ENCODE measurements at regions not wholly inside any gene's neighbourhood (a gene's known extent, or its start where the extent isn't known, plus 50 kb on each side); places are given as distances from the start of the nearest gene placed in this dataset.
A peak's percentile ranks its signal among the peaks of the same experiment; 100 is the strongest.
"Not testable (repeated sequence)": the region's sequence is repeated elsewhere in the genome, so short reads cannot be mapped to it uniquely, and the experiment has no call there.

DNA sequence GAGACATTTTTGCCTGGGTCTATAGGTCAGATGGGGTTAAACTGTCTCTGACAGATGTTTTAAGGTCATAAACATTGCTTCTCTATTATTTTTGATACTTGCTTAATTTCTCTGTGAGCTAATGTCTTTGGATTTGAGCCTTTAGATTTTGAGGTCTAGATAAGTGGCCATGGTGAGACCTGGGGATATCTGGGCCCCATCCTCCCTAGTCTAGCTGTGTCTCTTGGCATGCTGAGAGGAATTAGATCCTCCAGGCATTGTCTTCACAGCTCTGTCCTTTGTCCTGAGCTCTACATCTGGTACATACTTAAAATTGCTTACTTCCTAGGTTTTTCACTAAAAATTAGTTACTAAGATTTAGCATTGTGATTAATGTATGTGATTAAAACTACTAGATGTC, 265.0 kb upstream of the NPSR1 start:
- DNase-seq (ENCODE audit: low spot score), result no peak

DNA sequence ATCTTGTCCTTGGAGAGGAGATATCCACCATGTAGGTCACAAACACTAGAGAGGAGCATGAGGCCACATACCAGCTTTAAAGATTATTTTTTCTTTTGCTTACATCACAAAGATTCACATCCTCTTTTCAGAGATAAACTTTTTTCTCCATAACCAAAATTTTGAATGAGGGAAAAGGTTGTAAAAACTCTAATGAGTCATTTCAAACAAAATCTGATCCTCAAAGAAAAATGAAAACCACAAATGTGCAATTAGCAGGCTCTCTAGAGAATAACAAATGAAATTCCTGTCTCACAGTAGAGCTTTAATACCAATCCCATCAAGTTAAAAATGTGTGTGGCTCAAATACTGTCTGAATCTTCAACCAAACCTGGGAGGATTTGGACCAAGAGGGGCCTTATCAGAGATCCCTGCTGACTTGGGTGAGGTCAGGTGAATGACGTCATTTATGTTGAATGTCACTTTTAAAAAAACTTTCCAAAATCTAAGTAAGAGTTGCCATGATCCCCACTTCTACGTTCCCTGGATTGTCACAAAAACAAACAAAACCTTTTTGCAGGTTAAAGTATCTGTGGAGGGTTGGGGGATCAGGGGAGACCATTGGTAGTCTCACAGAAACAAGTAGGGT, 261.5 kb upstream of the NPSR1 start:
- no peak for DNase-seq (ENCODE audit: low spot score)

DNA sequence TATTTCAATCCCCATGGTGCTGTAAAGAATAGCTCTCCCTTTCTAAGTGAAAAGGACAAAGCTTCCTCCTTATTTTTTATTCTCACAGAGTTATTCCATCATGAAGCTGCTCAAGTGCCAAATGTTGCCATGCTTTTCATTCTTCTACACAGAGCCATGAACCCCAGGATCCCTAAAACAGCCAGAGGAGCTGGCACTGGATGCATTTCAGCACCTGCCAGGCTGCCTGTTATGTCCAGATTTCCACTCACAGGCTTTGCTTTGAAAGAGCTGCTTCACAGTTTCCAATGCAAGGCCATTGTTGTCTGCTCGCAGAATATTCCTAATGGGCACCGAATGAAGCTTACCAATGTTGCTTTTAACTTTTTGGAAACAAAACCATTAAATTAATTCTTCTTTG, 256.2 kb upstream of the NPSR1 start:
- DNase-seq (ENCODE audit: low spot score), result no peak

DNA sequence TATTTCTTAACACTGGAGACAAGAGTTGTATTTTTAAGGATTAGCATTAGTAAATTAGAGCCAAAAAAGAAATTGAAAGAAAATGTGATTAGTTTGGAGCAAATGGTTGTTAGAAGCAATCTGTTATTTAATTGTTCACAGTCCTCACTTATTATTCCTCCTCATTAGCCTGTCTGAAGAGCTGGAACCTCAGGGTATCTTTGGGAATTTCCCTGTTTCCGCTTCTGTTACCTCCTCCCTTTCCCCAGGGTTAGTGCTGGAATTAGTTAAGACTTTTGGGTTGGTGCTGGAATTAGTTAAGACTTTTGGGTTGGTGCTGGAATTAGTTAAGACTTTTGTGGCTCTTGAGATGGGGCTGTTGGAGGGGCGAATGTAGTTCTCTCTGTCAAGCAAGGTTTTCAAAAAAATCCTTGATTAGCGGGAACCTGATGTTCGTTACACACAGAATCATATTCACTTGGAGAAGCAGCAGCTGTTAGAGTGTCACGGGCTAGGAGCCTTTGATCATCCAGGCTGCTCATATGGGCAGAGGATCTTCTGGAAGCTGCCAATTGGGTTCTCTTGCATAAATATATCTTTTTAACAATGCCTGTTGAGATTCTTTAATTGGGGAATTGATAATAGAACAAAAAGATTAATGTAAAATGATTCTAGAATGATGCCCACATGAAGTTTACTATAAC, 251.0 kb upstream of the NPSR1 start:
- DNase-seq (ENCODE audit: low spot score), result no peak

DNA sequence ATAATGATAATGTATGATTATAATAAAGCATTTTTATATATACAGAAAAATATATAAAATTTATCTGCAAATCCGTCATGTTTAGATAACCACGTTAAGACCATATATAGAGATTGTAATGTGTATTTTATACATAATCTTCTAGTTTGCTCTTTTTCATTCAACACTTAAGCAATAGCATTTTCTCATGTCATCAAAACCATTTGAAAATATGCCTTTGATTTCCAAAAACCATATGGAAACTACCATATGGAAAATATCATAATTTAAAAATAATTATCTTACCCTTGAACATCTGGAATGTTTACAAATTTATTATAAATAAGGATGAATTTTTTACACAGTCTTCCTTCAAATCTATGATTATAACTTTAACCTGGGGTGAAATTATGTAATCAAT, 250.4 kb upstream of the NPSR1 start:
- DNase-seq (ENCODE audit: low spot score), result no peak

DNA sequence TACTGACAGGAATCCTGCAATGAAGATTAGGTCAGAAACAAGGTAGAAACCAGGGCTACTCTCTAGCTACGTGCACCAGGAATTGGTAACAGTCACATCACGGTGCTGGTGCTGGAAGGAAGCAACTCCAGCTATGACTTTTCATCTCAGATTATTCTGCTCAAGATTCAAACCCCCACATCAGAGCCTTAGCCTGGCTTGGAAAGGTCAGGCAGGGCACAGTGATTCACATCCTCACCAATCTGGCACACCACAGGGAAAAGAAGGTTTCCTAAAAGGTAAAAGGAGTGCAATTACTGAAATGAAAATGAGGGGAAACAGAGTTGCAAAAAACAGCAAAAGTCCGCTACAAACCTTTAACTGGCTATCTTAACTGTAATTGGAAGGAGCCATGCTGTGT, 240.2 kb upstream of the NPSR1 start:
- no peak for DNase-seq (ENCODE audit: low spot score)

DNA sequence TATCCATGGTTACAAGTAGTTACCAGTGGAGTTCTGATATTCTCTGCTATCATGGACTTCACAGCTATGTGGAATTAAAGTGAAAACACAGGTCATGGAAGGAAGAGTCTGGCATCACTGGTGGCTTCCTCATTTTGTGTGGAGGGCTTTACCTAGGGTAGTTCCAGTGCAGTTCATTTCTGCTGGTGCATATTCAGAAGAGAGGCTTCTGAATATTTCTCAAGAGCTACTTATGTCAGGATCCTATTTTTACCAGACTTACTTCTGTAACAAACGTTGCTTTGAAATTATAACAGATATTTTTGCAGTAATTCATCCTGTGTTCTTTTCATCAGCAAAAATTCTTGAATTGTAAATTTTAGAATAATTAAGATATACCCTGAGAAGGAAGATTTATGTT, 236.5 kb upstream of the NPSR1 start:
- DNase-seq (ENCODE audit: low spot score), result no peak

DNA sequence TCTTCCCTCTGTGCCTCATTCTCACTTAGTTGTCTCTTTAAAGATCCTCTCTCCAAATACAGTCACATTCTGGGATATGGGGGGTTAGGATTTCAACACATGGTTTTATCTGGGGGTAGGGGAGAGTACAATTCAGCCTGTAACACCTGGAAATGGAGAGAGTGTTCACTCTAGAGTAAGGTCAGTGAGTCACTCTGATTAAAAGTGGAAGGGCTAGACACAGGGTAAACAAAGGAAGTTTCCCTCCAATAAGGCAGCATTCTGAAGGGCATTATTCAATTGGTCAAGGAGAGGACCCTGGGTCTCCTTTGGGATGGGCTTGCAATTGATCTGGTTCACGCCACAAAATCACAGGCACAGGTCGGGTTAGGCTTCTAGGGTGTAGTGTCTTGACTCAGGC, 232.8 kb upstream of the NPSR1 start:
- no peak for DNase-seq (ENCODE audit: low spot score)

DNA sequence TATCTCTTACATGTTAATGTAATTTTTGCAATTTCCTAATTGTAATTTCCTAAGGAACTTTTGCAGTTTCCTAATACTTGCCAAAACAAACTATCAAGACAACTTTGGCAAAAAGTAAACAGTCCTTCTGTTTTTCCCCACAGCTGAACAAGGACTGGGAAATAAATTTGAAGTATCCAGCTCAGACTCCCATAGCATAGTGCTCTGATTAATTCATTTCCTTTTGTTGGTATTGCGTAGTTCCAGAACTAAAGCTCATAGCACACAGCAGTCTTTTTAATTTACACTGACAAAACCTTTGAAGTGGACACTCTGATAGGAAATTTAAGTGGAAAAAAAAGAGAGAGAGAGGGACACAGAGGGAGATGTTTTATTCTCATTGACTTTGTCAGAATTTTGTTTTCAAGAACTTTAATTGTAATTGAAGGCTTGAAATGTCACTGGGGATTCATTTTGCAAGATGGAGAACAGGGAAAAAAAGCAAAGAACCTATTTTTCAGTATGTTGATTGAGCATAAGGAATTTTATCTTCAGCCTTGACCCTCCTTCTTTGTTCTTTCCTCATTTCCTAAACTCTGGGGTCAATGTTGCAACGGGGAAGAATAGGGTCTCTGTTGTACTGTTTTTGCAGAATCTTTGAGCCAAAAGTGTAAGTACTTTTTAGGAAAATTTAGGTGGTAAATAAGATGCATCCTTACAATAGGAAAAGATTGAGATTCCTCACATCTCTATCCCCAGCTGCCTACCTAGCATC, 232.2 kb upstream of the NPSR1 start:
- no peak for DNase-seq (ENCODE audit: low spot score)

DNA sequence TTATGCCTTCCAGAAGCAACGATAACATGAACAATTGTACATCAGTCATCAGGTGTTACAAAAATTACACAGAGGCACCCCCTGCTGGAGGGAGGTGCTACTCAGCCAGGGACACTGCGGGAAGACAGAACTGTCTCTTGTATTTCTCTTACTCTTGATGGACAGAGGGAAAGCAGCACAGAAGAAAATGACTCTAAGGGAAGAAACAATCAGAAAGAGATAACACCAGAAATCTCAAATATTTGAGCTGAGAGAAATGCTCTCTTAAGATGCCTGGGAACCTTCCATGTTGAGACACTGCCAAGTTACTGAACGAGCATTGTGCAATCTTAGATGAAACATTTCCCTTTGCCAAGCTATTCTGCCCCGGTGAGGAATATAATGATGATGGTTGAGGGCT, 227.6 kb upstream of the NPSR1 start:
- peak; percentile 65 for DNase-seq (ENCODE audit: low spot score)

DNA sequence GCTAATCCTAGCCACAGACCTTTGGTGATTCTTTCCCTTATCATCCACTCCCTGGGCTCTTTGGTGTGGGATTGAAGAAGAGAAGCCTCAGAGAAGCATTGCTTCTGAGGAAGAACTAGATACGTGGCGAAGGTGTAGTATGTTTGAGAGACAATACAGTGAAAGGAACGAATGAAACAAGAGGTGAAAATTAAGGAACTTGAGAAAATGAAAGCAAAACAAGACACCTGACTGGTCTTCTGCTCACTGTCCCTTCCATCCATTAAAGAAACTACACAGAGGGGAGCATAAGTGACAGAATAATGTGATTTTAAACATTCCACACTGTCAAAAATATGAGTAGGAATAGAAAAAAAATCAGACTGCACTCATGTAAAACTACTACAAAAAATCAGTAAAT, 219.6 kb upstream of the NPSR1 start:
- DNase-seq (ENCODE audit: low spot score), result no peak

DNA sequence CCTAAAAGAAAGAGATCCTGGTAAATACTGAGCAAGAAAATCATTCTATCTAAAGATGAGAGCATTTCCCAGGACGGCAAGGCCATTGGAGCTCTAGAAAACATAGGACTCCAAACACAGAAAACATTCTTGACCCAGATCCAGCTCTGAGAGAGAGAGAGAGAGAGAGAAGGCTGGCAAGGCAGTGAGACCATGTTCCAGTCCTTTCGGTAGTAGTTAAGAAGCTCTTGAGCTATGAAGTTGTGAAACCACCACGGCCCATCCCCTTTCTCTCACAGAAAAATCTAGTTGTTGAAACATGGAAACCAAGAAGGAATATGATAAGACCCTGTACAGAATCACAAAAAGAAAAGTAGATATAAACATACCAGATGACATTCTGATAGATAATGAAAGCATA, 212.4 kb upstream of the NPSR1 start:
- peak; percentile 9 for DNase-seq (ENCODE audit: low spot score)

DNA sequence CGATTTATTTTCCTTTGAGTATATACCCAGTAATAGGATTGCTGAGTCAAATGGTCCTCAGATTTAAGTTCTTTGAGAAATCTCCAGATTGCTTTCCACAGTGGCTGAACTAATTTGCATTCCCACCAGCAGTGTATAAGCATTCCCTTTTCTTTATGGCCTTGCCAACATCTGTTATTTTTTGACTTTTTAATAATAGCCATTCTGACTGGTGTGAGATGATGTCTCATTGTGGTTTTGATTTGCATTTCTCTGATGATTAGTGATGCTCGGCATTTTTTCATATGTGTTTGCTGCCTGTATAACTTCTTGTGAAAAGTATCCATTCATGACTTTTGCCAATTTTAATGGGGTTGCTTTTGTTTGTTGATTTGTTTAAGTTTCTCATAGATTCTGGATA, 209.5 kb upstream of the NPSR1 start:
- DNase-seq (ENCODE audit: low spot score), result not testable (repeated sequence)

DNA sequence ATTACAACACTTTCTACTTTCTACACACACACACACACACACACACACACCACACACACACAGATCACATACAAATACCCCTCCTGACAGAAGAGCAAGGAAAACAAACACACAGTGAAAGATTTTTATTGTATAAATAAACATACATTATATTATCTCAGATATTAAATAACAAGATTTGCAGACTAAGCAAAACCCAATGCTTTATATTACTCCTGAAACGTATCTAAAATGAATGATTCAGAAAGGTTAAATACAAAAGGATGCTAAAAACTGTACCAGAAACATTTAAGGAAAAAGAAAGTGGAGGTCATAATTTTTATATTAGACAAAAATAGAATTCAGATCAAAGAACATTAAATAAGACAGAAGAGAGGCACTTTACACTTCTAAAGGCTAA, 208.3 kb upstream of the NPSR1 start:
- DNase-seq (ENCODE audit: low spot score), result no peak

DNA sequence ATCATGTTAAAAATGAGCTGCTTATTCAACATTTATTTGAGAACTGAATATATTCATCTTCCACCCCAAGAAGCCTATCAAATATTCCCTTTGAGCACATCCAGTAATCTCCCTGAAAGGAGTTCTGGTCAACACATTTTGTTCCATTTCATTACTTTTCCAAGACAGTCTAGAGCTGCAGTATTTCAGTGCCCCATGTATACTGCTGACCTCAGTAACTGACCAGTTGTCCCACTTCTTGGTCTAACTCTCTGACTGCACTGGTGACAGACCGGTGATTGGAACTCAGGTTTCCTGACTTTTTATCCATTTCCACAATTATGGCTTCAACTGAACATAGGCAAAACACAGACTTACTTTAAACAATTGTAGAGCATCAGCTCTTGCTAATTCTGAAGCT, 206.8 kb upstream of the NPSR1 start:
- DNase-seq (ENCODE audit: low spot score), result no peak

DNA sequence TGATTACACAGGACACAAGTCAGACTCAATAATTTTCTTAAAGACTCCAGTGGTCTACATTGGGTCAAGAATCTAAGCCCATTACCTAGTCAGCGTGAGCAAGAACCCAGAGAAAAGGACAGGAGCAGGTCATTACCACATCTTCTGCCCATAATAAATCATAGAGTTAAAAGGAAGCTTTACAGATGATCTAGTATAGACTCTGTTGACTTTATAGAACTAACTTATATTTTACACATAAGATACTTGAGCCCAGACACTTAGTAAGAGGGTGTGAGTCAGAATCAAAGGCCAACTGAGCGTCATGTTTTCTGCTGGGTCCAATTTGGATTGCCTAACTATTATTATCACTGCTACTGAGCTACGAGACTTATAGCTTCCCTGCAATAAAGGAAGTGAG, 206.1 kb upstream of the NPSR1 start:
- DNase-seq (ENCODE audit: low spot score), result peak; percentile 13

DNA sequence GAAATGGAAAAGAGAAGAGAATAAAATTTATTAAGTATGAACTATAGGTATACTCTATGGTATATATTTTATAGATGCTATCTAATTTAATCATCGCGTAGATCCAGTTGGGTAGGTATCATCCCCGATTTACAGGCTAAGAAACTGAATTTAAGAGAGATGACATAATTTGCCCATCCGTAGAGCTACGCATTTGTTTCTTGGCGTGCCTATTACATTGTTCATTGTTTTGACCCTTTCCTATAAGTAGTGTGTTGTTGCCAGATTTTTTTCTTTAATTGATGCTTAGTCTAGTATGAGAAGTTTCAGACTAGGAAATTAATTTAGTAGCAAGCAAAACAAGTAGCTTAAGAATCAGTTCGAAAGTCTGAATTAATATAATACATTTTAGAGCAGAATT, 205.7 kb upstream of the NPSR1 start:
- DNase-seq (ENCODE audit: low spot score), result no peak

DNA sequence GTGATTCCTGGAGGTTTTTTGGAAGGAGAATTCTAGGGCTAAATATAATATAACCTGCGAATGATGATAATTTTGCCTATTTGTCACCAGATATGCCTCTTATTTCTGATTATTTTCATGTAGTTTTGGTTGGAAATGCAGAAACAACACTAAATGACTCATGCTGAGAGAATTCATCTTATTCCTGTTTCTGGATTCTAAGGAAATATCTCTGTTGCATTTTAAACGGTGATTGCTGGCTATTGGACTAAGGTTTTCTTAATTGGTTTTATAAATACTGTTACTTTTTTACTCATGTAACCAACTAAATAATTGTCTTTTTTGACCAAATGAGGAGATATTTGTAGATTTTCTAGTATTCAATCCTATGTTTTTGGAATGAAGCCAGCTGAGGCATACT, 204.9 kb upstream of the NPSR1 start:
- peak; percentile 55 for DNase-seq (ENCODE audit: low spot score)

DNA sequence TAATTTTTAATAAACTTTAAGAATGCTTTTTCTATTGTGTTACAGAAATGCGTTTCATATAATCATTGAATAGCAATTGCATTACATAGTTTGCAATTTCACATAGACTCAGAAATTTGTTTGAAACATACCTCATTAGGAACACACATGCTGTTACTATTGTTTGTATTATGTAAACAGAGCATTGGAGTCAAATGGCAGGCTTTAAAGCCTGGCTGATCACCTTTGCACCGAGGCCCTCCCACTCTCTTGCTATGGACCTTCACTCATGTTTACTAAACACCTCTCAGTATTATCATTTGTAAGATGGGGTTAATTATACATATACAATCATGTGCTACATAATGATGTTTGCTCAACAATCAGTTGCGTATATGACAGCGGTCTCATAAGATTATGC, 203.6 kb upstream of the NPSR1 start:
- DNase-seq (ENCODE audit: low spot score), result no peak

DNA sequence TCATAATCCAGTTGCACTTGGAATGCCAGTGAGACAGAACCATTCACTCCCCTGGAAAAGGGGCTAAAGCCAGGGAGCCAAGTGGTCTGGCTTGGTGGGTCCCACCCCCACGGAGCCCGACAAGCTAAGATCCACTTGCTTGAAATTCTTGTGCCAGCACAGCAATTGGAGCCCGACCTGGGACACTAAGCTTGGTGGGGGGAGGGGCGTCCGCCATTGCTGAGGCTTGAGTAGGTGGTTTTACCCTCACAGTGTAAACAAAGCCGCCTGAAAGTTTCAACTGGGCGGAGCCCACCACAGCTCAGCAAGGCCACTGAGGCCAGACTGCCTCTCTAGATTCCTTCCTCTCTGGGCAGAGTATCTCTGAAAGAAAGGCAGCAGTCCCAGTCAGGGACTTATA, 200.7 kb upstream of the NPSR1 start:
- no peak for DNase-seq (ENCODE audit: low spot score)

DNA sequence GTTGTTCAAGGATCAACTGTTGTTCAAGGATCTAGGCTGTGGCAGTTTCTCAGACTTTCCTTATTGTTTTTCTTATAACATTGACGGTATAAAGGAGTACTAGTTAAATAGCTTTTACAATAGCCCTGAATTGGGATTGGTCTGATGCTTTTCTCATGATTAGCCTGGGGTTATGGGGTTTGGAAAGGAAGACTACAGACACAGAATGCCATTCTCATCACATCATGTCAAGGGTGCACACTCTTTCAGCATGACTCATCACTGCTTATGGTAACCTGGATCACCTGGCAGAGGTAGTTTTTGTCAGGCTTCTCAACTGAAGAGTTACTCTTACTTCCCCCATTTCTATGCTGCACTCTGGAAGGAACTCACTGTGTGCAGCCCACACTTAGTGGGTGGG, 194.2 kb upstream of the NPSR1 start:
- DNase-seq (ENCODE audit: low spot score), result no peak

DNA sequence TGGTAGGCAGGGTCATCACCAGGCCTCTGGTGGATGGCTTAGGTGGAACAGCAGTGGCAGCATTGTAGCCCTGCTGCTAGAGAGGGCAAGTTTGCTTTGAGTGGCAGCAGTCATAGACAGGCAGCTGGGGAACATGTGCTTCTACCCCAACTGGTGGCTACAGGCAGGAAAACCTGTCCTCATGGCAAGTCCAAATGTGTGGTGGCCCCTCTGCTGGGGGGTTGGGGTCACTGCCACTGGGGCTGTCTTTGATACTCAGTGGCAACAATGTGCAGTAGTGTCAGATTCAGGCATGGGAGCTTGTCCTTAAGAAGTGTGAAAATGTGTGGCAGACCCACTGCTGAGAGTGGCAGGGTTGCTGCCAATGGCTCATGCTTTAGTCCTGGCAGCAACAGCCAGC, 186.2 kb upstream of the NPSR1 start:
- no peak for DNase-seq (ENCODE audit: low spot score)

DNA sequence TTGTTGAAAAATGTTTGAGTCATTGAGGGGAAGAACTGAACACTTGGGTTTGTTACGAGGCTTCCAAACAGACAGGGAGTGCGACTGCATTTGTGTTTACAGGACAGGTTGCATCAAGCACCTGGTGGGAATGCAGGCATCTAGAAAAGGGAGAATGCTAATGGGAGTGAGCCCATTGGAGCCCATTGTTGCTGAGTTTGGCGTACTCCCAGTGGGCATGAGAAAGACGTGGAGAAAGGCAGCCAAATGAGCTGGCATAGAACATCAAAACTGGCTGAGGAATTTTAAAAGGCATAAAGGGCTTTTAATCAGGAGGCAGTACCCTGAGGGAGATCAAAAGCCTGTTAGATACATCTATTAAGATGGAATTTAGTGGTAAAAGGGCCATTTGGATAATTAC, 171.6 kb upstream of the NPSR1 start:
- DNase-seq (ENCODE audit: low spot score), result no peak

Measured in GM03348 (cell line).